ENCODE measurements at regions not wholly inside any gene's neighbourhood (a gene's known extent, or its start where the extent isn't known, plus 50 kb on each side); places are given as distances from the start of the nearest gene placed in this dataset.

GRCh38 chr4:141294306-141294705 lies 73.6 kb downstream of the ZNF330 start:
- H2BK15ac ChIP-seq (ENCODE audit: low read length): no peak overlapping the region
- POLR2A ChIA-PET (ENCODE audit: partially characterized antibody): no interaction called here
- no peak overlapping the region for H2BK12ac ChIP-seq (ENCODE audit: low read depth, low read length)
- no peak overlapping the region for H3K9ac ChIP-seq (replicated peaks in 1 of 4; ENCODE audit: extremely low read depth in 1 of 4, low read depth in 3 of 4, low read length in 3 of 4)
- 97% methylated on average over 2 of the region's 2 CpGs; no CpG with 5 or more reads in 1 of the 2 experiments for WGBS, 2 experiments (ENCODE audit: extremely low coverage in 1 of 2, insufficient coverage in 1 of 2, insufficient read length in 1 of 2, insufficient replicate concordance in 2 of 2, low coverage in 1 of 2, low lambda C conversion rate in 2 of 2, missing lambda C conversion rate in 1 of 2)
- no peak overlapping the region for H4K8ac ChIP-seq (ENCODE audit: extremely low read depth, insufficient read depth, low read length)
- no peaks in the 10 kb centered on the region for H3K4me1 ChIP-seq (replicated peaks in 1 of 4; ENCODE audit: control insufficient read depth in 3 of 4, insufficient read depth in 4 of 4, low read length in 3 of 4)
- H3K4me2 ChIP-seq (ENCODE audit: insufficient read depth in 1 of 2, low read depth in 2 of 2, low read length in 2 of 2): no peak overlapping the region
- FAIRE-seq (no peak), DNase-seq (ENCODE audit: low read depth in 1 of 2, low spot score in 2 of 2) (no peak)
- H2AK5ac ChIP-seq (ENCODE audit: low read depth, low read length): no peak overlapping the region
- CTCF ChIA-PET (ENCODE audit: partially characterized antibody): interaction anchor here (4.0 kb wide), 1 partner anchor 12 kb away, joined by 15 read pairs; no protein-coding TSS in a partner anchor
- no peak overlapping the region for H2BK20ac ChIP-seq (ENCODE audit: low read length)
- no peak overlapping the region for H4K5ac ChIP-seq (ENCODE audit: insufficient read length, low read depth, low read length)
- no peak overlapping the region for H2AFZ ChIP-seq (ENCODE audit: low read length)
- H3K4ac ChIP-seq (replicated peaks; ENCODE audit: insufficient read length, low read depth, low read length): no peak overlapping the region
- H3K4me3 ChIP-seq (ENCODE audit: extremely low read depth in 1 of 4, insufficient read depth in 2 of 4, low read depth in 3 of 4, low read length in 4 of 4): no peak overlapping the region
- H3K56ac ChIP-seq (replicated peaks; ENCODE audit: insufficient read length, low read depth, low read length): no peak overlapping the region
- H3K36me3 ChIP-seq (ENCODE audit: control insufficient read depth in 2 of 4, insufficient read depth in 4 of 4, low read length in 3 of 4): no peaks in the 10 kb centered on the region
- H3K27me3 ChIP-seq (replicated peaks in 1 of 4; ENCODE audit: control insufficient read depth in 3 of 4, extremely low read depth in 1 of 4, insufficient read depth in 3 of 4, low read length in 3 of 4): no peaks in the 10 kb centered on the region
- H2BK5ac ChIP-seq (ENCODE audit: low read depth, low read length): no peak overlapping the region
- H3K23ac ChIP-seq (ENCODE audit: insufficient read length): no peak overlapping the region
- H4K20me1 ChIP-seq (replicated peaks in 1 of 2; ENCODE audit: control insufficient read depth in 1 of 2, insufficient read depth in 2 of 2, low read length in 2 of 2): no peaks in the 10 kb centered on the region
- no peaks in the 10 kb centered on the region for H3K23me2 ChIP-seq (ENCODE audit: low read depth, low read length)
- H3K79me2 ChIP-seq (ENCODE audit: control insufficient read depth in 1 of 2, insufficient read depth in 2 of 2, low read length in 2 of 2): no peaks in the 10 kb centered on the region
- H4K91ac ChIP-seq (replicated peaks; ENCODE audit: insufficient read length, low read length): no peak overlapping the region
- H2BK120ac ChIP-seq (replicated peaks; ENCODE audit: low read depth, low read length): no peak overlapping the region
- H3K9me3 ChIP-seq (ENCODE audit: insufficient read depth in 2 of 2, low read depth in 1 of 2, low read length in 1 of 2): no peaks in the 10 kb centered on the region
- no peak overlapping the region for H3K27ac ChIP-seq (ENCODE audit: low read depth, low read length)
- no peak overlapping the region for H3K18ac ChIP-seq (ENCODE audit: extremely low read depth, low read length)
- H3K14ac ChIP-seq (ENCODE audit: insufficient read length): no peak overlapping the region
- TF ChIP-seq YY1 (IDR thresholded peaks at IDR 0.05; ENCODE audit: low read depth, low read length): no peak
- TF ChIP-seq JUN (IDR thresholded peaks at IDR 0.05; ENCODE audit: low read depth, low read length): no peak
- no peak for TF ChIP-seq POU5F1 (IDR thresholded peaks at IDR 0.05; ENCODE audit: low read depth, low read length)
- H3K79me1 ChIP-seq (ENCODE audit: low read depth, low read length): no peaks in the 10 kb centered on the region

All from H1 (cell line).